Suprapubic skin (tissue), 4 donors: ENCODE measurements at regions not wholly inside any gene's neighbourhood (a gene's known extent, or its start where the extent isn't known, plus 50 kb on each side); places are given as distances from the start of the nearest gene placed in this dataset.

Experiments used
- DNase-seq, 2 donors: peaks; one replicate each; pipeline ENCODE4 v3.0.0-alpha.2; 2019; ENCODE audit warnings: low spot score in 2 of 2
- H3K27ac ChIP-seq: fragments of 200-600 bp; sonication (generic); one replicate; pipeline ENCODE4 v1.5.1; 2019
- H3K27me3 ChIP-seq: fragments of 200-600 bp; sonication (generic); one replicate; pipeline ENCODE4 v1.5.1; 2019
- H3K36me3 ChIP-seq: fragments of 200-600 bp; sonication (generic); one replicate; pipeline ENCODE4 v1.5.1; 2019
- H3K4me1 ChIP-seq: fragments of 200-600 bp; sonication (generic); one replicate; pipeline ENCODE4 v1.5.1; 2019
- H3K4me3 ChIP-seq: fragments of 200-600 bp; sonication (generic); one replicate; pipeline ENCODE4 v1.5.1; 2019; ENCODE audit warnings: mild to moderate bottlenecking
- H3K9me3 ChIP-seq: fragments of 200-600 bp; sonication (generic); one replicate; pipeline ENCODE4 v1.5.1; 2019
- EP300 ChIP-seq: sonication (generic); formaldehyde crosslinking; IDR thresholded peaks from one replicate; pipeline ENCODE4 v1.6.1; 2017; ENCODE audit warnings: antibody characterized with exemption
- POLR2A ChIP-seq, 2 donors: fragments of 450-650 bp; IDR thresholded peaks; one replicate each; pipeline ENCODE4 v1.6.1; 2017; ENCODE audit warnings: antibody characterized with exemption in 2 of 2, mild to moderate bottlenecking in 2 of 2, moderate library complexity in 2 of 2
- POLR2AphosphoS5 ChIP-seq, 3 donors: sonication (generic); formaldehyde crosslinking; IDR thresholded peaks; one replicate each; pipeline ENCODE4 v1.6.1; 2017; ENCODE audit warnings: antibody characterized with exemption in 3 of 3
- WGBS: methylation state at CpG from one replicate; pipeline ENCODE4 v1.1.5; 2018; 5-methylcytosine and 5-hydroxymethylcytosine counted together
- TF ChIP-seq, protein P1 (sequence below), 2 donors: fragments of 200-600 bp in 1 of 2; fragments of 450-650 bp in 1 of 2; sonication (generic) in 1 of 2; IDR thresholded peaks; one replicate each; pipeline ENCODE4 v1.5.1; 2016 to 2019; ENCODE audit warnings: antibody characterized with exemption in 2 of 2, mild to moderate bottlenecking in 1 of 2, moderate library complexity in 1 of 2

DNA sequence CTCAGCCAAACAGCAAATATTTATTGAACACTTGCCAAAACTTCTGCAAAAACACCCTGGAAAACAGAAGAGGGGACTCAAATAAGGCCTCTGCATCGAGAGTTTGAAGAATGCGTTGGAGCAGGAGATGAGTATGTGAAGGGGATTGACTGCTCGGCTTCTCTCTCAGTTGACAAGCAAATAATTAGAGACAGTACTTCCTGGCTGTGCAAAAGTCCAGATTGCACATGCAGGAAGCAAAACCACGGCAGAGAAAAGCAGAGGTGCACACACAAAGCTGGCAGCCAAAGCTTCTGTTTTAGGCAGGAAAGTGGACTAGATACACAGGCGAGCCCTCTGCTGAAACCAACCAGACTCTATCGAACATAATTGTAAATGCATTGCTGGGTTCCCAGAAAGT is 343.6 kb upstream of the MGMT start:
- 65% methylated on average over 6 of the region's 6 CpGs for WGBS
- H3K9me3 ChIP-seq: no peaks in the 10 kb centered on the region
- no peak for DNase-seq

DNA sequence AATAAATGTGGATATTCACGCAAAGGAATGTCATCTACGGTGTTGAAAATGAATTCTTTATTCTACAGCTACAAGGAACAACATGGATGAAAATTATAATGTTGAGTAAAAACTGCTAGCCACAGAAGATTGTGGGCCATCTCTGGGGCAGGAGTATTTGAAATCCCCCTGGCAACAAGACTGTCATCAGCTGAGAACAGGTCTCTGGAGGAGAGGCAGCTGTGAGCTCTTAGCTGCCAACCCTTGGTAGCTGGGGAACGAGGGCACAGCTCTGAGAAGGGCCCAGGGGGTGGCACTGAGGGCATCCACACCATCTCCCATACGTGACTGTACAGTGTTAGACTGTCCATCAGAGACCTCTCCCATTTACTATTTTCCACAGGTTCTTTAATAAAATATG is 340.1 kb upstream of the MGMT start:
- no peaks in the 10 kb centered on the region for H3K4me1 ChIP-seq
- H3K27ac ChIP-seq: no peak overlapping the region
- DNase-seq: no peak
- H3K27me3 ChIP-seq: no peaks in the 10 kb centered on the region
- 81% methylated on average over 4 of the region's 4 CpGs for WGBS
- no peak overlapping the region for H3K4me3 ChIP-seq
- no peaks in the 10 kb centered on the region for H3K9me3 ChIP-seq
- no peaks in the 10 kb centered on the region for H3K36me3 ChIP-seq
- TF ChIP-seq, protein P1, sequence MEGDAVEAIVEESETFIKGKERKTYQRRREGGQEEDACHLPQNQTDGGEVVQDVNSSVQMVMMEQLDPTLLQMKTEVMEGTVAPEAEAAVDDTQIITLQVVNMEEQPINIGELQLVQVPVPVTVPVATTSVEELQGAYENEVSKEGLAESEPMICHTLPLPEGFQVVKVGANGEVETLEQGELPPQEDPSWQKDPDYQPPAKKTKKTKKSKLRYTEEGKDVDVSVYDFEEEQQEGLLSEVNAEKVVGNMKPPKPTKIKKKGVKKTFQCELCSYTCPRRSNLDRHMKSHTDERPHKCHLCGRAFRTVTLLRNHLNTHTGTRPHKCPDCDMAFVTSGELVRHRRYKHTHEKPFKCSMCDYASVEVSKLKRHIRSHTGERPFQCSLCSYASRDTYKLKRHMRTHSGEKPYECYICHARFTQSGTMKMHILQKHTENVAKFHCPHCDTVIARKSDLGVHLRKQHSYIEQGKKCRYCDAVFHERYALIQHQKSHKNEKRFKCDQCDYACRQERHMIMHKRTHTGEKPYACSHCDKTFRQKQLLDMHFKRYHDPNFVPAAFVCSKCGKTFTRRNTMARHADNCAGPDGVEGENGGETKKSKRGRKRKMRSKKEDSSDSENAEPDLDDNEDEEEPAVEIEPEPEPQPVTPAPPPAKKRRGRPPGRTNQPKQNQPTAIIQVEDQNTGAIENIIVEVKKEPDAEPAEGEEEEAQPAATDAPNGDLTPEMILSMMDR (IDR thresholded peaks at IDR 0.05): no peak
- no peak for TF ChIP-seq POLR2A (IDR thresholded peaks at IDR 0.05)

More for the DNA sequence above, 343.6 kb upstream of the MGMT start:
- no peak for TF ChIP-seq POLR2A (IDR thresholded peaks at IDR 0.05)
- TF ChIP-seq POLR2AphosphoS5 (IDR thresholded peaks at IDR 0.05): no peak
- TF ChIP-seq, protein P1 (IDR thresholded peaks at IDR 0.05): no peak
- TF ChIP-seq EP300: no peak
- no peaks in the 10 kb centered on the region for H3K4me1 ChIP-seq
- no peak overlapping the region for H3K27ac ChIP-seq
- no peaks in the 10 kb centered on the region for H3K36me3 ChIP-seq
- H3K4me3 ChIP-seq: no peak overlapping the region
- H3K27me3 ChIP-seq: no peaks in the 10 kb centered on the region

DNA sequence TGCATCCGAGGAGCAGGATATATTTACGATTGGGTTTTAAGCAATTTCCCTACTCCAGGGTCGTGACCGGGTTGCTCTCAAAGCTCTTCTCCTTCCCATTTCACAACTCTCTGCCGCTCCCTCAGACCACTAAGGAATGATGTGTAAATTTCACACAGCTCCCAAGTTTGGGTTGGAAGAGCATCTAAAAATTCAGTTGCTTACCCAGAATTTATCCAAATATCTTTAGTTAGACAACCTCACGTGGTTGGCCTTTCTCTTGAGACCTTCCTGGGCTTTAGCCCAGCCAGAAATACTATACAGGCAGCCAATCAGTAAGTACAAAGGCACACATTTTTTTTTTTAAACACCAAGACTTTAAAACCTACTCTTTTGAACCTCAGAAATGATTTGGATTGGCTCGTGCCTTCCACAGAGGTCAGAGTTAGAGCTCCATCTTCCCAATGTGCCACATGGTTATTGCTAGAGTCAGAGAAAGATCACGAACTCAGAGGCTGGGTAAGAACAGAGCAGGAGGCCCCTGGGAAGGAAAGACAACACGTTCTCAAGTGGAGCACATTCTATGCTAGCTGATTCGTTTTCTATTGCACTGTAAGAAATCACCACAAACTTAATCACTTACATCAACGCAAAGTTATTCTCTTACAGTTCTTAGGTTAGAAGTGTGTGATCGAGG is 335.4 kb upstream of the MGMT start:
- H3K4me3 ChIP-seq: no peak overlapping the region
- DNase-seq: no peak
- whole genome bisulfite sequencing: 64% methylated on average over 12 of the region's 12 CpGs
- H3K9me3 ChIP-seq: no peaks in the 10 kb centered on the region
- H3K27me3 ChIP-seq: no peaks in the 10 kb centered on the region
- no peaks in the 10 kb centered on the region for H3K36me3 ChIP-seq
- no peak overlapping the region for H3K27ac ChIP-seq
- no peaks in the 10 kb centered on the region for H3K4me1 ChIP-seq
- TF ChIP-seq, protein P1 (IDR thresholded peaks at IDR 0.05): no peak
- TF ChIP-seq POLR2AphosphoS5 (IDR thresholded peaks at IDR 0.05) (no peak), POLR2A (IDR thresholded peaks at IDR 0.05) (no peak), EP300 (no peak)

DNA sequence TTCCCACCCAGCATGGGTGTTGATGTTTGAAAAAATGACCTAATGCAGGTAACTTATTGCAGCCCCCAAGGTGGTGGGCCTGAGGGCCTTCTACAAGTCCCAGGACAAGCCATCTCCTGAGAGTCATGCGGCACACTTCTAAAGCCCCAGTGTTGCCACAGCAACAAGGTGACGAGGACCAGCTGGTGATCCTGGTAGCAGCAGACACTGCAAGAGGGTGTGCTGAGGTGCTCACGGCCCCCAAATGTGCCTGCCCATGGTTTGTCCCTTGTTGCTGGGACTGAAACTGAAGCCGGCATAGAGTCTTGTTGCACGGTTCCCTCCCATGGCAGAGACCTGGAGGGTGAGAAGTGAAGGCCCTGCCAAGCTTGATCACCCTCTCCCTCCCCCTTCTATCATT is 333.2 kb upstream of the MGMT start:
- H3K9me3 ChIP-seq: no peaks in the 10 kb centered on the region
- peaks cover 3% of the 10 kb centered on the region for H3K27me3 ChIP-seq
- no peak overlapping the region for H3K4me3 ChIP-seq
- DNase-seq: no peak
- TF ChIP-seq, protein P1 (IDR thresholded peaks at IDR 0.05): no peak
- TF ChIP-seq POLR2AphosphoS5 (IDR thresholded peaks at IDR 0.05) (no peak), POLR2A (IDR thresholded peaks at IDR 0.05) (no peak), EP300 (no peak)
- no peak overlapping the region for H3K27ac ChIP-seq
- 92% methylated on average over 5 of the region's 5 CpGs for WGBS
- H3K4me1 ChIP-seq: no peaks in the 10 kb centered on the region
- no peaks in the 10 kb centered on the region for H3K36me3 ChIP-seq

DNA sequence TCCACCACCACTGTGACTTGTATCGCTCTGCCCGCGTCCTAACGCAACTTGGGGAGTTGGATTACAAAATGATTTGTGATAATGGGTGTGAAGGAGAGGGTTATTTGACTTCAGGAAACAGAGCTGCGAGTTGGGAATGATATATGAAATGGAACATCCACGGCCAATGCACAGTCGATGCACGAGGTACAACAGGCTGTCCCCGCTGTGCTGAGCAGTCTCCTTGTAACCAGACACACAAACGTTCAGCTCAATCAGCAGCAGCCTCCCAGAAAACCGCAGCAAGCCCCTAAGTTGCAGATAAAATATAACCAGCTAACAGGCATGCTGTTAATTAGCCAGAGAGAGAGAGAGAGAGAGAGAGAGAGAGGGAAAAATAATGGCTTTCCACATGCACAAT is 332.7 kb upstream of the MGMT start:
- TF ChIP-seq, protein P1 (IDR thresholded peaks at IDR 0.05): no peak
- no peak for TF ChIP-seq EP300
- TF ChIP-seq POLR2AphosphoS5 (IDR thresholded peaks at IDR 0.05): no peak
- TF ChIP-seq POLR2A (IDR thresholded peaks at IDR 0.05): no peak
- no peaks in the 10 kb centered on the region for H3K4me1 ChIP-seq
- DNase-seq: no peak
- peaks cover 3% of the 10 kb centered on the region for H3K27me3 ChIP-seq
- no peaks in the 10 kb centered on the region for H3K9me3 ChIP-seq
- WGBS: 83% methylated on average over 11 of the region's 11 CpGs
- H3K36me3 ChIP-seq: no peaks in the 10 kb centered on the region
- no peak overlapping the region for H3K4me3 ChIP-seq
- H3K27ac ChIP-seq: no peak overlapping the region
